GM18498 (cell line): ENCODE measurements at regions not wholly inside any gene's neighbourhood (a gene's known extent, or its start where the extent isn't known, plus 50 kb on each side); places are given as distances from the start of the nearest gene placed in this dataset.
A peak's percentile ranks its signal among the peaks of the same experiment; 100 is the strongest.

Experiments
- ATAC-seq: cut with Tn5 transposase; IDR thresholded peaks from one replicate; pipeline ENCODE4 v1.9.1; 2021; ENCODE audit warnings: mild to moderate bottlenecking, moderate library complexity; ENCODE audit not compliant: unreplicated experiment

- ATAC-seq, result no peak
These were observed 118.2 kb upstream of the C7orf33 start for GRCh38 chr7:148472406-148472805.

GRCh38 chr7:148473703-148474480 is 116.7 kb upstream of the C7orf33 start:
- no peak for ATAC-seq

DNA sequence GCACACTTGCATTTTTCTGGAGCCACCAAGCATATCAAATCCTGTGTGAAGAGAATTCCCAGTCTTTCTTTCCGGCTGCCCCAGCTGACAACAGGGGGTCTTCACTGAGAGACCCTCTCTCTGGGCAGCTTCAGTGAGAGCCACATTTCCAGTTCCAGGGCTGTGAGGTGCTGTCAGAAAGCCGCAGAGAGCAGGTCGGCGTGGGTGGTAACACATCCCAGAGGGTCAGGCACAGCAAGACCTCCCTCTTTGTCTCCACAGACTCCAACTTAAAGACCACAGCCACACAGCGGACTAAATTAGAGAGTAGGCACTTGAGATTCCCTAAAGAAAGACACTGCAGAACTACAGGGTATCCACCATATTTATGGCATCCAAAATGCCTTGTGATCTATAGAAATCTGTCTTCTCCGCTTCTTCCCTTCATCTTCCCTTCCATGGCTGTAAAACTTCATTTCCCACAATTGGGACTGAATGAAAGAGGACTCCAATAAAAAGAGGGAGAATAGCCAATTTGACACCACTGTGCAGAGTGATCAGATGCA is 116.0 kb upstream of the C7orf33 start:
- no peak for ATAC-seq

- ATAC-seq, result no peak
These were observed 112.0 kb upstream of the C7orf33 start for GRCh38 chr7:148478551-148478950.

DNA sequence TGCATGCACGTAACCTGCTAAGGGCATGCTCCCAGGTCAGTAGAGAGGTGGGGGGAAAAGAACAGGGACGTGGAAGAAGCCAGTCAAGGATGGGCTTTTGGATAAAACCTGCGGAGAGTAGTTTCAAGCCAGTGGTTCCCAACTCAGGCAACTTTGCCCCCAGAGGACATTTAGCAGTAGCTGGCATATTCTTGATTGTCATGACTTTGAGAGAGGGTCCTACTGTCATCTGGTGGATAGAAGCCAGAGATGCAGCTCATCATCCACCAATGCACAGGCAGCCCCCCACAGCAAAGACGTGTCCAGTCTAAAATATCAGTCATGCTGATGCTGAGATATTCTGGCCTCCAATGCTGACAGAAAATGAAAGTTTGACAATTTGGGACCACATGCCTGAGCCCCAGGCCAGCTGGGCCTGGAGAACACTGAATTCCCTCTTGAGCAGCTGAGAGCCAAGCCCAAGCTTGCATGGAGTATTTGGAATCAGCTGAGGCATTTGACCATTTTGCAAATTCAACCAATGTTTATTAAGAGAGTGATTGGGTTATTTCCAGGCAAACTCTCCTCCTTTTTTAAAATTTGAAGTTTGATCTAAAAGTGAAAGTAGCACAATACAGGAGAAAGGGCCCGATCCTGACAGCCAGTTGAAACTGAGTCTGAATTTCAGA is 110.0 kb upstream of the C7orf33 start:
- no peak for ATAC-seq

GRCh38 chr7:148481147-148481526 is 109.4 kb upstream of the C7orf33 start:
- no peak for ATAC-seq

DNA sequence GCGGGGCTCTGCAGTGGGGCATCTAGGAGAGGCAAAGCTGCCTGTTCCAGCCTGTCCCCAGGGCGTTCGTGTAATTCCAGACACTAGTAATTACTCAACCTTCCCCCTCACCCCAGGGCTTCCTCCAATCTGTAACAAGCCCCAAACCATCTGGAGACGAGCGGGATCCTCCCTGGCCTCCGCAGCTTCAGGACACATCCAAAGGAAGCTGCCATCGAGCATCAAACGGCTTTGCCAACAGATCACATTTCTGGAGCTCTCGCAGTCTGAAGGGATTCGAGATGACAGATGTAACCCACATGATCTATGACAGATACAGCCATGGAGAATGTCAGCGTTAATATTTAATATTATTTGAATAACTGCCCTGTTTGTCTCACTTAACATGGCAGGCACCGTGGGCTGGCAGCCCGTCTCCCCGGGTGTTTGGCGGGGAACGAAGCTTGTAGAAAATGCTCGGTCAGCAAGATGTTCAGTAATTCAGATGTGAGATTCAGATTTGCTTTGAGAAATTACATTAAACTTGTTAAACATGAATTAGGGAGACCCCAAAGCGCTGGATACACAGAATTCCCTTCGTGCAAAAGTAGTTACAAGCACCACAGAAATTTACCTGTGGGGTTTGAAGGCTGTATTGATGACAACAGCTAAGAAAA is 108.5 kb upstream of the C7orf33 start:
- ATAC-seq, result no peak

DNA sequence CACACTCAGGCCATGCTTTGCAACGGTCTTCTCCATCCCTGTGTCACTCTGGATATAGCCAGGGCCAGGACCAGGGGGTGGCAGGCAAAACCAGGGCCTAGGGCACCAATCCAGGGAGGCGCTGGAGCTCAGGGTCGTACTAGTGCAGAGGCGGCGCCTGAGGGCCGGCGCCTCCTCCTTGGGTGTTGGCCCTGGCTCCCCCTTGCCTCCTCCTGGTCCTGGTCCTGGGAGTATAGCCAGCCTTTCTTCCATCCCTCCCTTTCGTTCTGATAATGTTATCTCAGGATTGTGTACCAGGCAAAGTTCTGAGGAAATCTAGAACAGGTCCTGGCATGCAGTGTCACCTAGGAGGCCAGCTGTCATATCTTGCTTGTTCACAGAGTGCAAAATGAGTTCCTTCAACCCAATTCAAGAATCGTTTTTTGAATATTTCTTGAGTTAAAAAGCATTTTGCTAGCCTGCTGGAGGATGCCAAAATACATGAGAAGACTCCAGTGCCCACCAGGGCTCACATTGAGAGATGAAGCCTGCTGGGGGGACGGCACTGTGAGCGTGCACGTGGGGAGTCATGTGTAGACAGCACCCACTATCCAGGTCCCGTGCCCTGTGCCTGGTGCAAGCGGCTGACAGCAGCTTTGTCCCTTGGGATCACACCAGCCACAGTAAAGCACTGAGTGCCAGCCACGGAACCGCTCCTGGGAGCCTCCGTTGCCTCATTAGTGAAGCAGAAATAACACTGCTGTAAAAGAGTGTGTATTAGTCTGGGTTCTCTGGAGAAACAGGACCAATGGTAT is 106.9 kb upstream of the C7orf33 start:
- no peak for ATAC-seq

GRCh38 chr7:148484486-148484885 is 106.1 kb upstream of the C7orf33 start:
- no peak for ATAC-seq

GRCh38 chr7:148485618-148486017 is 104.9 kb upstream of the C7orf33 start:
- no peak for ATAC-seq

DNA sequence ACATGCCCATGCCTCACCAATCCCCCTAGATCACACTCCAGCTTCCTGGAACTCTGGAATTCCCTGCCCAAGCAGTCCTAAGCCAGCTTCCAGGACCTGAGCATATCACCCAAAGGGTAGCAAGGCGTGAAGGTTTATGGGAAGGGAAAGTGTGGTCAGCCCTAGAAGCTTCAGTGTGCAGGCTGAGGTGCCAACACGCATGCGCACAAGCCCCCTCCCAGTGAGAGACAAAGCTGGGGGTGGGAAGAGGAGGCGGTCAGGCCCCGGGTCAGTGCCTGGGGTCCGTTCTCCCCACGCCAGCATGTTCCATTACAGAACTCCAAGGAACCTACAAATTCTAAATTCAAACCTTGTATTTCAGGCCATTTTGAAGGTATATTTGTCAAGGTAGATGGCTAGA is 103.6 kb upstream of the C7orf33 start:
- ATAC-seq, result no peak

DNA sequence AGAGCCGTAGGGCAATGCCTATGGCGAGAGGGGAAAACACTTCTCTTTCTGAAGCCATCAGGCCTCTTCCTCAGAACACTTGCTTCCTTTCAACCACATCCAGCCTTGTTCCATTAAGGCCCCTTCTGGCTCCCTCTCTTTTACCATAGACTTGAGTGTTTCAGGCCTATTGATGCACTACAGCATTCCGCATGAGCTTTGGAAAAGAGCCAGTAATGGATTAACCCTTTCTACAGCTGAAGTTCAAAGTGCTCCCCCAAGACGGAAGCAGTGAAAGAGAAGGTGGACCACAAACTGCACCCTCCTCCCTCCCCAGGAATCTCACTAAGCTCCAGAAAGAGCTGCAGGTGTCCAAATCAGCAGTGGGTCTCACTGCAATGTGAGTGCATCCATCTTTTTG is 102.7 kb upstream of the C7orf33 start:
- no peak for ATAC-seq

DNA sequence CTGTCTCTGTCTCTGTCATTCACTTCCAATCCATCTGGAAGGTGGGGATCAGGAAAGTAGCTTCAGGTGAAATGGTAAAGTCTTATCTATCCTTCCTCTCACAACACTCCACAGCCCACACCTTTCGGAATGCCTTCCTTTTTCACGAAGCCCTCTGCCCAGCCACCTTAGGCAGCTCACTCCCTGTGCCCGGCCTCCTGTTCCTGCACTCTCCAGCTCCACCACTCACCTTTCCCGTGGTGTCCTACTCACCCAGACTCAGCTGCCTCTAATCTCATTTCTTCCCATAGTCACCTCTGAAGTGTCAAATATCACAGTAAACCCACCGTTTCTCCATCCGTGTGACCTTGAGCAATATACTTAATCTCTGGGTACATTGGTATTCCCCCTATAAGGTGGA is 100.9 kb upstream of the C7orf33 start:
- no peak for ATAC-seq

GRCh38 chr7:148492157-148492860 is 98.3 kb upstream of the C7orf33 start:
- no peak for ATAC-seq

GRCh38 chr7:148495605-148496004 is 95.0 kb upstream of the C7orf33 start:
- no peak for ATAC-seq

DNA sequence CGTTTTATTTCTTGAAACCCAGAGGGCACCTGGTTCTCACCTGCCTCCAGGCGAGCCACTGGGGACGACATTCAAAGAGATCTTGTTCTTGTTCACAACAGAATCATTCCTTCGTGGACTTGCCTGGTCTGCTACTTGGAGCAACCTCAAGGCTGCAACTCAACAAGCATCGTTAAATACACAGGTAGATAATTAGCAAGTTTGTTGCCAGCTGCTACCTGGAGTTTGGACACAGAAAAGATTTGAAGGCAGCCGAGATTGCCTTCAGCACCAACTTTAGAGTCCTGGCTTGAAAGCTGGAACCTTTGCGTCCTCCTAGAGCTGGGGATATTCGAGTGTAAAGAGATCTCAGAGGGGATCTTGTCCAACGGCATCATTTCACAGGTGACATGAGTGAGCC is 89.6 kb upstream of the C7orf33 start:
- no peak for ATAC-seq

DNA sequence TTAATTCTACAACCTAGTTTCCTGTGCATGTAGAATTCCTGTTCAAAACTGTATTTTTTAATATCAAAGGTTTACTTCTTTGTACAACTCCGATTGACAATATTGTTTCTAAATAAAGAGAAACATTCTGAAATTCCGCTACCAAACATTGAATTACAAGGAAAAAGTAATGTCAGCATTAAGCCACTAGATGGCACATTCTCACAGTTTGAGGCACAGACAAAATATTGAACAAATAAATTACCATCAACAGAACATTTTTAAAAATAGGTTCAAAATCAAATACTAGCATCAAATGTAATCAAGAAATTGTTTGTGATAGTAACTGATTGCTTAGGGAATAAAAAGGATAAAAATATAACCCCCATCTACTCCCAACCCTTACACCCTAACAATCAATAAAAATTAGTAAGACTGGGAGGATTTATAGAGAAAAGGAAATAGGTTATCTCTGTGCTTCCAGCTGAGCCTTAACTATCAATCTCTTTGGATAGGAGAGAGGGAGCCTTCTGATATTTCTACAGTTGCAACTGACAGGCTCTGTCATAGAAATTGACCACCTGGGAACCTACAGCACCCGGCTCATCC is 86.6 kb upstream of the C7orf33 start:
- no peak for ATAC-seq

- ATAC-seq, result no peak
These were observed 84.8 kb upstream of the C7orf33 start for GRCh38 chr7:148505645-148506375.

DNA sequence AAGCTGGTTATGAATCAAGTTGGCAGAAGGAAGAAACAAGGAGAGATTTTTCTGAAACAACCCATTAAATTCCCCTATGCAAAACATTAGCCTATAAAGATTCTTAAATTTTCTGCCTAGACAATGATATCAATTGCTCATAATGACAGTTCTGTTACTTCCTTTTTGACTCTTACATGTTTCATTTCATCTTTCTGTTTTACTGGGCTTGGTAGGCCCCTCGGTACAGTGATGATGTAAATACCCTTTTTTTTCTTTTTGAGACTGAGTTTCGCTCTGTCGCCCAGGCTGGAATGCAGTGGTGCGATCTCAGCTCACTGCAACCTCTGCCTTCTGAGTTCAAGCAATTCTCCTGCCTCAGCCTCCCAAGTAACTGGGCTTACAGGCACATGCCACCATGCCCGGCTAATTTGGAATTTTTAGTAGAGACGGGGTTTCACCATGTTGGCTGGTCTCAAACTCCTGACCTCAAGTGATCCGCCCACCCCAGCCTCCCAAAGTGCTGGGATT is 83.4 kb upstream of the C7orf33 start:
- peak; percentile 97 for ATAC-seq
